ENCODE measurements at regions not wholly inside any gene's neighbourhood (a gene's known extent, or its start where the extent isn't known, plus 50 kb on each side); places are given as distances from the start of the nearest gene placed in this dataset.

- Histone ChIP-seq H3K4me1 (ENCODE audit: control insufficient read depth, insufficient read depth, low read length) (no peaks in the 10 kb centered on the region), H3K36me3 (ENCODE audit: control insufficient read depth, insufficient read depth, low read length) (no peaks in the 10 kb centered on the region), H3K27ac (ENCODE audit: low read length) (no peak overlapping the region), H3K27me3 (ENCODE audit: control insufficient read depth, insufficient read depth, low read length) (no peaks in the 10 kb centered on the region), H3K9me3 (ENCODE audit: control insufficient read depth, insufficient read depth, low read depth, low read length) (no peaks in the 10 kb centered on the region), H3K4me3 (ENCODE audit: low read depth in 2 of 2, low read length in 2 of 2) (no peak overlapping the region)
- no peak for DNase-seq (ENCODE audit: low read depth, low spot score)
- ChIA-PET POLR2A (no interaction called here), CTCF (no interaction called here)
- intact Hi-C loops (cut with micrococcal nuclease; ENCODE audit: unreplicated experiment), result no loop called here
- BruUV-seq (replicated peaks), result no TSS peak
- ATAC-seq, result no peak
- in situ Hi-C loops (cut with HindIII; ENCODE audit: low pct_unique_long_range_greater_than_20kb, low sequenced_read_pairs), result no loop called here
- no peak for TF ChIP-seq SIN3A (IDR thresholded peaks at IDR 0.05; ENCODE audit: borderline replicate concordance, insufficient read depth, low read depth, low read length)
- no peak for TF ChIP-seq POLR2AphosphoS5 (IDR thresholded peaks at IDR 0.05; ENCODE audit: low read depth, low read length)
- TF ChIP-seq REST (IDR thresholded peaks at IDR 0.05; ENCODE audit: insufficient read depth in 1 of 2, low read depth in 2 of 2, low read length in 1 of 2), result no peak
- TF ChIP-seq CTCF (IDR thresholded peaks at IDR 0.05), result no peak
- no peak for TF ChIP-seq TCF7L2 (IDR thresholded peaks at IDR 0.05; ENCODE audit: low read depth, low read length)
These were observed 317.9 kb upstream of the VRK2 start for GRCh38 chr2:57728691-57729090.

- intact Hi-C loops (cut with micrococcal nuclease; ENCODE audit: unreplicated experiment) (no loop called here), in situ Hi-C loops (cut with HindIII; ENCODE audit: low pct_unique_long_range_greater_than_20kb, low sequenced_read_pairs) (no loop called here)
- Histone ChIP-seq H3K36me3 (ENCODE audit: control insufficient read depth, insufficient read depth, low read length) (no peaks in the 10 kb centered on the region), H3K4me3 (ENCODE audit: low read depth in 2 of 2, low read length in 2 of 2) (no peak overlapping the region), H3K27ac (ENCODE audit: low read length) (no peak overlapping the region), H3K27me3 (ENCODE audit: control insufficient read depth, insufficient read depth, low read length) (no peaks in the 10 kb centered on the region), H3K9me3 (ENCODE audit: control insufficient read depth, insufficient read depth, low read depth, low read length) (no peaks in the 10 kb centered on the region), H3K4me1 (ENCODE audit: control insufficient read depth, insufficient read depth, low read length) (no peaks in the 10 kb centered on the region)
- ATAC-seq (no peak), DNase-seq (ENCODE audit: low read depth, low spot score) (no peak)
- no peak for TF ChIP-seq SIN3A (IDR thresholded peaks at IDR 0.05; ENCODE audit: borderline replicate concordance, insufficient read depth, low read depth, low read length)
- no peak for TF ChIP-seq CTCF (IDR thresholded peaks at IDR 0.05)
- TF ChIP-seq POLR2AphosphoS5 (IDR thresholded peaks at IDR 0.05; ENCODE audit: low read depth, low read length), result no peak
- TF ChIP-seq TCF7L2 (IDR thresholded peaks at IDR 0.05; ENCODE audit: low read depth, low read length), result no peak
- TF ChIP-seq REST (IDR thresholded peaks at IDR 0.05; ENCODE audit: insufficient read depth in 1 of 2, low read depth in 2 of 2, low read length in 1 of 2), result no peak
- ChIA-PET CTCF (no interaction called here), POLR2A (no interaction called here)
- no TSS peak for BruUV-seq (replicated peaks)
These were observed 312.6 kb upstream of the VRK2 start for GRCh38 chr2:57733956-57734355.

Data from Panc1 (cell line).